ENCODE measurements at regions not wholly inside any gene's neighbourhood (a gene's known extent, or its start where the extent isn't known, plus 50 kb on each side); places are given as distances from the start of the nearest gene placed in this dataset.

GRCh38 chr15:62561059-62561519 is 396.0 kb upstream of the C2CD4B start:
- H3K9me3 ChIP-seq (replicated peaks) = no peaks in the 10 kb centered on the region
- H3K4me1 ChIP-seq = peaks cover 45% of the 10 kb centered on the region
- intact Hi-C loops (cut with micrococcal nuclease) = no loop called here
- no peaks in the 10 kb centered on the region for H3K36me3 ChIP-seq
- H3K27ac ChIP-seq (replicated peaks) = peak overlapping the region; percentile 84
- DNase-seq = no peak
- no peaks in the 10 kb centered on the region for H3K27me3 ChIP-seq (ENCODE audit: low read depth)
- H3K4me3 ChIP-seq = peak overlapping the region; percentile 62
- no peak for TF ChIP-seq CTCF (IDR thresholded peaks at IDR 0.05; ENCODE audit: borderline replicate concordance)

DNA sequence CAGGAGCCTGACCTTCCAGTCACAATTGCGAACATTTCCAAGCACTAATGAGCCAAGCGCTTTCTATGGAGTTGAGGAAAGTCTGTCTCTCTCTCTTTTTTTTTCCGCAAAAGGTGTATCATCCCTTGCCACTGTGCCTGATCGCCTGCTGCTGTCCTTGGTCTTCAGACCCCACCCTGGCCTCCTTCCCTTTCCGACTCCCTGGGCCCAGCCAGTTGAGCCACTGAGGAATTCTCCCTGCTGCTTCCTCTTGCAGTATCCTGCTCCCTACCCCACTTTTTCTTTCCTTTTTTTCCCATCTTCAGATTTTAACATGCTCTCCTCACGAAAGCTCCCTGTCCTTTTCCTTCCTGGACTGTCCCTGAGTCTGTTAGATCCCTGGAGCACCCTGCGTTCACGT is 396.5 kb upstream of the C2CD4B start:
- H3K4me3 ChIP-seq = peak overlapping the region; percentile 62
- no peaks in the 10 kb centered on the region for H3K27me3 ChIP-seq (ENCODE audit: low read depth)
- no peaks in the 10 kb centered on the region for H3K9me3 ChIP-seq (replicated peaks)
- no peaks in the 10 kb centered on the region for H3K36me3 ChIP-seq
- intact Hi-C loops (cut with micrococcal nuclease) = no loop called here
- no peak for TF ChIP-seq CTCF (IDR thresholded peaks at IDR 0.05; ENCODE audit: borderline replicate concordance)
- peaks cover 47% of the 10 kb centered on the region for H3K4me1 ChIP-seq
- DNase-seq = no peak
- H3K27ac ChIP-seq (replicated peaks) = peak overlapping the region; percentile 84

- Histone ChIP-seq H3K4me3 (no peak overlapping the region), H3K27me3 (ENCODE audit: low read depth) (no peaks in the 10 kb centered on the region), H3K4me1 (peaks cover 36% of the 10 kb centered on the region), H3K9me3 (replicated peaks) (no peaks in the 10 kb centered on the region), H3K27ac (replicated peaks) (no peak overlapping the region), H3K36me3 (no peaks in the 10 kb centered on the region)
- intact Hi-C loops (cut with micrococcal nuclease) = no loop called here
- no peak for DNase-seq
- TF ChIP-seq CTCF (IDR thresholded peaks at IDR 0.05; ENCODE audit: borderline replicate concordance) = no peak
Observed at GRCh38 chr15:62564886-62565633, 400.0 kb upstream of the C2CD4B start.

DNA sequence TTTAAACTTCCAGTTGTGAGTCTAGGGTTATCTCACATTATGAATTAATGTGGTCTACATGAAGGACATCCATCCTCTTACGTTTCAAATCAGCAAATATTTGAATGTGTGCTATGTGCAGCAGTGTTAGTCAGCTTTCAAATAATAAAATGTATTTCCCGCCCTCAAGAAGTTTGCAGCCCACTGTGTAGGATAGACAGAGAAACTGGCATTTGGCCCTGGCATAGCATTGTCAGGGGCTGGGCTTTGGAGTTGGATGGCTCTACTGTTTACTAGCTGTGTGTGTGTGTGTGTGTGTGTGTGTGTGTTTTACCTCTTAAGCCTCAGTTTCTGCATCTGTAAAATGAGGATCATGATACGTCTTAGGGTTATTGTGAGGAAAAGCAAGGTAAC is 400.5 kb upstream of the C2CD4B start:
- H3K36me3 ChIP-seq = no peaks in the 10 kb centered on the region
- H3K27ac ChIP-seq (replicated peaks) = no peak overlapping the region
- no peak for TF ChIP-seq CTCF (IDR thresholded peaks at IDR 0.05; ENCODE audit: borderline replicate concordance)
- no peak overlapping the region for H3K4me3 ChIP-seq
- H3K4me1 ChIP-seq = peaks cover 37% of the 10 kb centered on the region
- H3K27me3 ChIP-seq (ENCODE audit: low read depth) = no peaks in the 10 kb centered on the region
- H3K9me3 ChIP-seq (replicated peaks) = no peaks in the 10 kb centered on the region
- intact Hi-C loops (cut with micrococcal nuclease) = no loop called here
- DNase-seq = no peak

DNA sequence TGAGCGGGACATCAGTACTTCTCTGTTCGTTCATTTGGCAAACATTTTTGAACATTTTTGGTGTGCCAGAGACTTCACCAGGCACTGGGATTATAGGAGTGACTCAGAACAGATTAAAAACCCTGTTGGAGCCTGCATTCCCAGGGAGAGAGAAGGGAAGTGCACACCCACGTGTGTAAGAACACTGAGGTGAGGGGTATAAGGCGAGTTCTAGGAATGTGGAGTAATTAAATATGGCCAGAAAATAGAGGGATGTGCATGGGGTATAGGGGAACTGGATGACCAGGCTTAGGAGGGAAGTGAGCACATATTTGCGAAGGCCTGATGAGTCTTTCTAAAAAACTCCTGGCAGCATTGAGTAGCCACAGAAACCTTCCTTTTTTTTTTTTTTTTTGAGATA is 401.2 kb upstream of the C2CD4B start:
- Histone ChIP-seq H3K4me1 (peaks cover 40% of the 10 kb centered on the region), H3K27me3 (ENCODE audit: low read depth) (no peaks in the 10 kb centered on the region), H3K4me3 (no peak overlapping the region), H3K9me3 (replicated peaks) (no peaks in the 10 kb centered on the region), H3K27ac (replicated peaks) (no peak overlapping the region), H3K36me3 (no peaks in the 10 kb centered on the region)
- TF ChIP-seq CTCF (IDR thresholded peaks at IDR 0.05; ENCODE audit: borderline replicate concordance) = no peak
- no peak for DNase-seq
- intact Hi-C loops (cut with micrococcal nuclease) = no loop called here
